Smooth muscle cell of the brain vasculature (primary cell): ENCODE measurements at regions not wholly inside any gene's neighbourhood (a gene's known extent, or its start where the extent isn't known, plus 50 kb on each side); places are given as distances from the start of the nearest gene placed in this dataset.

Experiments
- DNase-seq: peaks from one replicate; pipeline ENCODE4 v3.0.0-alpha.2; 2012; ENCODE audit warnings: low read depth, low spot score

GRCh38 chr4:112847045-112847444 is 202.4 kb upstream of the ANK2 start:
- DNase-seq: no peak

GRCh38 chr4:112847781-112848180 is 201.7 kb upstream of the ANK2 start:
- DNase-seq: no peak

- DNase-seq: no peak
Observed at GRCh38 chr4:112848911-112849310, 200.5 kb upstream of the ANK2 start.

GRCh38 chr4:112852601-112853000 is 196.9 kb upstream of the ANK2 start:
- no peak for DNase-seq

GRCh38 chr4:112853662-112854256 is 195.7 kb upstream of the ANK2 start:
- no peak for DNase-seq

GRCh38 chr4:112854420-112854819 is 195.0 kb upstream of the ANK2 start:
- DNase-seq: no peak

GRCh38 chr4:112855058-112855457 is 194.4 kb upstream of the ANK2 start:
- no peak for DNase-seq

DNA sequence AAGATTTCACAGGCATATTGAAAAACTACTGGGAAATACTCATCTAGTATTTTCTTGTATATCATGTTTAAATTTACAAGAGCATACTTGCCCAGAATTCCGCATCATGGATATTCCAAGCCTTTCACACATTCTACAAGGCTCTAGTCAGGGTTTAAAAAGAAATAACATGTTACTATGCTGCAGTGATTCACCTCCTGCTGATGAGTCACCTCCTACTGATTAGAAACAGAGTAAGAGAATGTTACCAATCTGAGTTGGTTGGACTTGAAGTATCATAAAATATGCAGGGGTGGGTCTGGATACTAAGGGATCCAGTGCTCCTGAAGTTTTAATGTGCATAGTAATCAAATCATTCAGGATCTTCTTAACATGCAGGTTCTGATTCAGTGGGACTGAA is 192.0 kb upstream of the ANK2 start:
- DNase-seq: no peak

GRCh38 chr4:112858751-112859150 is 190.7 kb upstream of the ANK2 start:
- no peak for DNase-seq

- no peak for DNase-seq
Observed at GRCh38 chr4:112859456-112860184, 189.8 kb upstream of the ANK2 start.

DNA sequence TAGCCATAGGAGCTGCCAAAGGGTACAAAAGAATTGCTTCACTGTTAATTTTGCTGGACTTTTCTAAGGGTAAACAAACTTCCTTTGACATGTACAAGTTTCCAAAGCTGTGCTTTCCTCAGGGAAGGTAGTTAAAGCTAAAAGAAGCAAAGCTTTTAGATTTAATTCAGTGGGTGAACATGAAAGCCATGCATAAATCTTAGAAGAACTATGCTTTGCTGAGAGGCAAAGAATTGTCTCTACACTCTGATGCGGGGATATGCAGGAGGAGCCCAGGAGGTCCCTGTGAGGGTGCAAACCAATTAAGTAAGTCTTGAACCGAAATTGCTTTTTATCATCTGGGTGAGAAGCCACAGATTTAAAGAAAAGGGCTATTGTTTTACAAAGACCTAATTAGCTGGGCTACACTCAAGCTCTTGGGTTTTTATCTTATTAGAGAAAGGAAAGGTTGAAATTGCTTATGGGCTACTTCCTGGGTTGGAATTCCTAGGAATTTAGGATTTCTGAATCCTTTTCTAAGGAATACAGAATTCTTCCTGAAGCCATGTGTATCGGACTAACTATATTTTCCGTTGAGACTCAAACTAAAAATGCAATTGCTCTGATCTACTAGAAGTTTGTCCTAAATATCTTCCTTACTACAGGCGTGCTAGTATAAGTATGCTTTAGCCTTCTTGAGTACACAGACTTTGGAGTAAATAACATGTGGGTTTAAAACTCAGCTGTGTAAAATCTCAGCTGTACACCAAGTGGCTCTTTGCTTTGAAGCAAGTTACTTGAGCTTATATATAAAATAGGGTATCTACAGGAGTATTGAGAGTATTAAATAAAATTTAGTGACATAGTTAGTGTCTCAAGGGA is 188.4 kb upstream of the ANK2 start:
- DNase-seq: no peak

DNA sequence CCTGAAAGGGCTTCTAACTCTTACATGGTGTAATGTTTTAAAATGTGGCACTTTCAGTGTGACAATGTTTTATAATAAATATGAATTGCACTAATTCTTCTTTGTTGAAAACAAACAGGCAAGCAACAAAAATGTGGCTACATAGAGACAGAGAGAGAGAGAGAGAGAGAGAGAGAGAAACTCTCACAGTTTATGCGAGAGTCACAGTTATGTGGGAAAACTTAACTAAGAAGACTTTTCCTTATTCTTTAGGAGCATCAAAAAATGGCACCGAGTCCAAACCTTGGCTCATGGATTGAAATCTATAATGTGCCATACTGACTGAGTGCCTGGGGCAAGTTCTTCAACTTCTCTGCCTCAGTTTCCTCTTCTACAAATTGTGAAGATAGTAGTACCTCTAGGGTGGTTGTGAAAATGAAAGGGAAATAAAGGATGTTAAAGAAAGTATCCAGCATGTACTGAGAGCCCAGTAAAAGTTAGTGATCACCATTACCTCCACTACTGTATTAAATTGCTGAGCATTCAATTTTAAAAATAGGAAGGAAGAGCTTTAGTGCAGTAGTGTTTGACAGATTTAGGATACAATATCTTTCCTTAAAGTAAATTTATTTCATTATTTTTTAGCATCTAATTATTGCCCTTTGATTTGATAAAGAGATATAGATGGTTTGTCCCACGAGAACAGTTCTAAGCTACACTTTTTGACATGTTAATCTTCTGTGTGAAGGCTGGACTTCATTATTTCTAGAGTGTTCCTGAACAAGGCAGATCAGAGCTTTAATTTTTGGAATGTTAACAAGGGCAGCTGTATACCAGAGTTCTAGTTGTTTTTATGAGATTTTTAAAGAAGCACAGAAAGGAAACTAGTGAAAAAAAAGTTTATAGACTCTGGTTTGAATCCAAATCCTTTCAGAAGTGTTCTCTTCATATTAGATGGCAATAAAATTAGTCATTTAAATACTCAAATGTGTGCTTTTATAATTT is 187.5 kb upstream of the ANK2 start:
- DNase-seq: no peak

- no peak for DNase-seq
Observed at GRCh38 chr4:112865443-112865842, 184.0 kb upstream of the ANK2 start.

- no peak for DNase-seq
Observed at GRCh38 chr4:112876316-112876715, 173.1 kb upstream of the ANK2 start.

DNA sequence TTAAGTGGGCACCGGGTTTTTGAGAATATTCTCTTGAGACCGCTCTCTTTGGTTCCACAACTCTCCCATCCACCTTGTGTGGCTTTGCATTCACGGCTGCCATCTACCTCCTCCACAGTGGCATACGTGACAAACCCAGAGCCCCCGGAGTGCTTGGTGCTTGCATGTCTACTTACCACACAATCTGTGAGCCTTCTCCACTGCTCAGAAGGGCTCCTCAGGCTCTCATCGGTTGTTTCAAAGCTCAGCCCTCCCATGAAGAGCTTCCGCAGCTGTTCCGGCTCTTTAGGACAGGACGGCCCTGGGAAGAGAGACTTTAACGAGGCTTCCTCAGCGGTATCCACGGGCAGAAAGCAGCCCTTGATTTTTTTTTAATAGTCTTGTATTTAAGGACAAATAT is 167.6 kb upstream of the ANK2 start:
- DNase-seq: no peak

GRCh38 chr4:112882286-112882685 is 167.2 kb upstream of the ANK2 start:
- DNase-seq: no peak

GRCh38 chr4:112884406-112884805 is 165.0 kb upstream of the ANK2 start:
- no peak for DNase-seq

DNA sequence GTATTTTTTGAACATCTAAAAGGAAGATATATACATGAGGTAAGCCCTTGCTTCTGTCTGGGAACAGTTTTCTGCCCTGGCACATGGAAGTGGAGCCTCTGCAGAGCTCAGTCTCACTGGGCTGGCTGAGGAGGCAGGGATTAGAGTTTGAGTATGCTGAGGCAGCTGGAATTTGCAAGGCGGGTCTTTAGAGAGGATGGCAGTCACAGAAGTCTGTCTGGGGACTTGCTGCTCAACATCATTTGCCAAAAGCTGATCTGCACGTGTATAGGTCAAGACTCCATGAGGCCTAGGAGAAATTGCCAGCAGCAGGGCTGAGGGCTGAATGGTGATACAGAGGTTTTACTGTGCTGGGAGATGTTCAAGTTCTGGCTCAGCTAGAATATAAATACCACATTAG is 163.6 kb upstream of the ANK2 start:
- no peak for DNase-seq

- no peak for DNase-seq
Observed at GRCh38 chr4:112888622-112889021, 160.8 kb upstream of the ANK2 start.

DNA sequence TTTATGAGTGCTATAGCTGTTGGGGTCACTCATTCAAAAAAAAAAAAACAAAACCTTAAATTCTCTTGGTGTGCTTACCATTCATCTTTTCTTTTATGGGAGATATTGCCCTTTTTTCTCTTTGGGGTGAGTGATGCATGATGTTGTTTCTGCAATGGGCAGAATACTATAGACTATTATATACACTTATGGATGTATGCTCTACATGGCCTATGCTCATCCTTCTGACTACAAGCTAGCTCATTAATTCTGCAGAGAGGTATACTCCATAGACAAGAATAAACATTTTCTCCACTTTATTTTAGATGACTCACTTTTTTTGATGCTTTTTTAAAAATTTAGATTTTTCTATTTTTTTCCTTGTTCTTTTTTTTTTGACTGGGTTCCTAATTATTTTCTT is 160.3 kb upstream of the ANK2 start:
- DNase-seq: no peak
